ENCODE measurements at regions not wholly inside any gene's neighbourhood (a gene's known extent, or its start where the extent isn't known, plus 50 kb on each side); places are given as distances from the start of the nearest gene placed in this dataset.

DNA sequence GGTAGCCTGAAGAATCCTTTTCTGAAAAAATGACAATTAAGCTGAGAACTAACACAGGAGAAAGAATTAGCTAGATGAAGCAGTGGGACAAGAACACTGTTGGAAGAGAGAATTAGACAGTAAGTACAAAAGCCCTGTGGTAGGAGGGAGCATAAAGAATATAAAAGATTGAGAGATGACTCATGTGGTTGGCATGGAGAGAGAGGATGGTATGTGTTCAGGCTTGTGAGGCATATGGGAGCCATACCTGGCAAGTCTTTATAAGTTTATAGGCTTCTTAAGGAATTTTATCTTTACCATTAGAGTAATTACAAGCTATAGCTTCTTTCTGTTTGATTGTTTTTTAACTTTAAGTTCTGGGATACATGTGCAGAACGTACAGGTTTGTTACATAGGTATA lies 325.0 kb downstream of the ARL6IP6 start:
- TF ChIP-seq, protein P1, sequence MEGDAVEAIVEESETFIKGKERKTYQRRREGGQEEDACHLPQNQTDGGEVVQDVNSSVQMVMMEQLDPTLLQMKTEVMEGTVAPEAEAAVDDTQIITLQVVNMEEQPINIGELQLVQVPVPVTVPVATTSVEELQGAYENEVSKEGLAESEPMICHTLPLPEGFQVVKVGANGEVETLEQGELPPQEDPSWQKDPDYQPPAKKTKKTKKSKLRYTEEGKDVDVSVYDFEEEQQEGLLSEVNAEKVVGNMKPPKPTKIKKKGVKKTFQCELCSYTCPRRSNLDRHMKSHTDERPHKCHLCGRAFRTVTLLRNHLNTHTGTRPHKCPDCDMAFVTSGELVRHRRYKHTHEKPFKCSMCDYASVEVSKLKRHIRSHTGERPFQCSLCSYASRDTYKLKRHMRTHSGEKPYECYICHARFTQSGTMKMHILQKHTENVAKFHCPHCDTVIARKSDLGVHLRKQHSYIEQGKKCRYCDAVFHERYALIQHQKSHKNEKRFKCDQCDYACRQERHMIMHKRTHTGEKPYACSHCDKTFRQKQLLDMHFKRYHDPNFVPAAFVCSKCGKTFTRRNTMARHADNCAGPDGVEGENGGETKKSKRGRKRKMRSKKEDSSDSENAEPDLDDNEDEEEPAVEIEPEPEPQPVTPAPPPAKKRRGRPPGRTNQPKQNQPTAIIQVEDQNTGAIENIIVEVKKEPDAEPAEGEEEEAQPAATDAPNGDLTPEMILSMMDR (IDR thresholded peaks at IDR 0.05), result no peak
- H3K36me3 ChIP-seq (ENCODE audit: low read depth), result no peaks in the 10 kb centered on the region
- DNase-seq, result no peak

DNA sequence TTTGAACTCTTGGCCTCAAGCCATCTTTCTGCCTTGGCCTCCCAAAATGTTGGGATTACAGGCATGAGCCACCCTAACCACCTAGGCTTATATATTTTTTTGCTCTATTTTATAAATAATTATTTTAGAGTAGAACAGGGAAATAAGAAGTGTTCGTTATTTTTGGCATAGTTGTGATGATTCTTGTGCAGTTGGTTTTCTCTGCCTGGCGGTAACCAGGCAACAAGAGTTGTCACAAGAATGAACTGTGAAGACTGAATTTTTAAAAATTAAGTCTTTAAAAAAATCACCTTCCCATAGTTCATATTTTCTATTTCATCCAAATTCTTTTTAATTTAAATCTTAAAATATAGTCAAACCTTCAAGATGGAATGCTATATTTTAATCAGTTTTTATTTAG lies 310.2 kb downstream of the ARL6IP6 start:
- intact Hi-C loops (cut with DNase I, micrococcal nuclease), result no loop called here
- no peak for ATAC-seq
- DNase-seq, result no peak
- Histone ChIP-seq H3K36me3 (ENCODE audit: low read depth) (no peaks in the 10 kb centered on the region), H3K9me3 (no peaks in the 10 kb centered on the region), H3K4me3 (no peak overlapping the region), H3K4me1 (ENCODE audit: low read depth) (no peaks in the 10 kb centered on the region)
- TF ChIP-seq, protein P1 (IDR thresholded peaks at IDR 0.05), result no peak

More for the DNA sequence above, 325.0 kb downstream of the ARL6IP6 start:
- no peak for ATAC-seq
- Histone ChIP-seq H3K4me3 (no peak overlapping the region), H3K4me1 (ENCODE audit: low read depth) (no peaks in the 10 kb centered on the region), H3K9me3 (no peaks in the 10 kb centered on the region)
- intact Hi-C loops (cut with DNase I, micrococcal nuclease), result no loop called here

DNA sequence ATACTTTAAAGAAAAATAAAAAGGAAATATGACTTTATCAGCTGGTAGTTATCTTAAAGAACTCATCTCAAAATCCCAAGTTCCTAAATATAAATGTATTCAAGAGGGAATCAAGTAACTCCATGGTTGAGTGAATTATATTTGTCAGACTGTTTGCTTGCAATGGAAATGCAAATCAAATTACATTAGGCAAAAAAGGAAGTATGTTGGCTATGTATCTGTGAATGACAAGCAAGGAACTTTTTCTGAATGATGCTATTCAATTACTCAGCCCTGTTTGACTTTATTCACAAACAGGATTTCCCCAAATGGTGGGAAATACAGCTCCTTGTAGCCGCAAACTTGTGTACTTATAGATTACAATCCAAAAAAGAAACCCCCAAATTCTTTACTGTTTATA lies 309.1 kb downstream of the ARL6IP6 start:
- H3K36me3 ChIP-seq (ENCODE audit: low read depth), result no peaks in the 10 kb centered on the region
- no peak for ATAC-seq
- no peaks in the 10 kb centered on the region for H3K9me3 ChIP-seq
- DNase-seq, result no peak
- TF ChIP-seq, protein P1 (IDR thresholded peaks at IDR 0.05), result no peak
- no peaks in the 10 kb centered on the region for H3K4me1 ChIP-seq (ENCODE audit: low read depth)
- no peak overlapping the region for H3K4me3 ChIP-seq
- intact Hi-C loops (cut with DNase I, micrococcal nuclease), result no loop called here

DNA sequence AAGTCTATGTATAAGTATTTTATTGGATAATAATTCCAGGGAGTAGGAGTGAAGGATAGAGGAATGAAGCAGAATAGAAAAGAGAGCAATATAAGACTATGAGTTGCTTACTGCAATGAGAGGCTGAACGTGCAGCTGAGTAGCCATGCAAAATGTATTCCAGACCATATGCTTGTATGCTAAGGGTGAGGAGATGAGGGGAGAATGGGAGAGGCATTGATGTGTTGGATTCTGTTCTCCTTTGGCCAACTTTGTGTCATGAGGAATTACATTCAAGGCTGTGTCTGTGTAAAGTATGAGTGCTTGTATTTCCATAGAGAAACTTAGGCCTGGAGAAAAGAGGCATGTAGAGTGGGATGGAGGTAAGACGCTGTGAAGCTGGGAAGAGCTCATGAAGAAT lies 301.8 kb downstream of the ARL6IP6 start:
- ATAC-seq (no peak), DNase-seq (no peak)
- Histone ChIP-seq H3K4me3 (no peak overlapping the region), H3K36me3 (ENCODE audit: low read depth) (no peaks in the 10 kb centered on the region), H3K4me1 (ENCODE audit: low read depth) (no peaks in the 10 kb centered on the region), H3K9me3 (peaks cover 2% of the 10 kb centered on the region)
- TF ChIP-seq, protein P1 (IDR thresholded peaks at IDR 0.05), result no peak
- intact Hi-C loops (cut with DNase I, micrococcal nuclease), result no loop called here

DNA sequence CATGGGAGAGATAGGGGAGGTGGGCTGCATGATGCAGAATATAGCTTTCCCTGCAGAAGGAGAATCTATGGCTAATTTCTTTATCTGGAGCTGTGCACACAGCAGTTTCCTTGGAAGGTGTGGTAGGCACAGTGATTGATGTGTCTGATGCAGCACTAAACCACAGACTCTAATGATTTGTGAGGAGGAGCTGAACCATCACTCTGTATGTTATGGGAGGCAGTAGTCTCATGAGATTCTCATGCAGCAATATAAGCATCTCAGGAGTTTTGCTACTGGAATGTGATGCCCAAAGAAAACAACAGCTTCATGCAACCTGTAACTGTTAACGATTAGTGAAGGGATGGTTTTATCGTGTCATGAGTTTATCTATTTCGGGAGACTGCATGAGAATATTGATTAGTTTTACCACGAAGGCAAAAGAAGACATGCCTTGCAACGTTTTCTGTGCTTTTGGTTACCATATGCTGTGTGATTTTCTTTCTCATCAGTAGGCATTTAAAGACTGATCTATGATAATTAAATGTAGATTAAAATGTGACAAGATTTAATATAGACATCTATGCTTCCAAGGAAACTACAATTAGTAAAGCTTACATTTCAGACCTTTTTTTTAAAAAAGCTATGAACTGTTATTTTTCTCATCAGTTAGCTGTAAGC lies 286.8 kb downstream of the ARL6IP6 start:
- Histone ChIP-seq H3K4me3 (no peak overlapping the region), H3K36me3 (ENCODE audit: low read depth) (no peaks in the 10 kb centered on the region), H3K9me3 (no peaks in the 10 kb centered on the region), H3K4me1 (ENCODE audit: low read depth) (no peaks in the 10 kb centered on the region)
- DNase-seq, result no peak
- no peak for ATAC-seq
- TF ChIP-seq, protein P1 (IDR thresholded peaks at IDR 0.05), result no peak
- intact Hi-C loops (cut with DNase I, micrococcal nuclease), result no loop called here

DNA sequence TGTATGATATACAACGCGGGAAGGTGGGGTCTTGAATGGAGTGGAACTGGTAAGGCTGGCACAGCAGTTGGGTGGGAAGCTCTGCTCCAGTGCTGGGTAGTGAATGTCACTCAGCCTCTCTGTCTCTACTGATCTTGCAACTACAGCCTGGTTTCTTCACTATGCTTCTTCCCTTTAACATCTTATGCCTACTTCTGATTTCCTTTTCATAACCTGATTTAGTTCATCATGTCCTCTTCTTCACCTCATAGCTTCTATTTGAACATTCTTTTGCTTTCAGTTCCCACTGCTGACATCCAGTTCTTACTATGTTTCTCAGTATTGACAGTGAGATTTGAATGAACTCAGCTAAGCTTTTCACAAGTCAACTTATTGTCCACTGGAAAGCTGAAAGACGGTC lies 286.2 kb downstream of the ARL6IP6 start:
- no peak for DNase-seq
- ATAC-seq, result no peak

More for the DNA sequence above, 286.2 kb downstream of the ARL6IP6 start:
- TF ChIP-seq, protein P1 (IDR thresholded peaks at IDR 0.05), result no peak
- H3K9me3 ChIP-seq, result no peaks in the 10 kb centered on the region
- intact Hi-C loops (cut with DNase I, micrococcal nuclease), result no loop called here
- no peaks in the 10 kb centered on the region for H3K36me3 ChIP-seq (ENCODE audit: low read depth)
- no peaks in the 10 kb centered on the region for H3K4me1 ChIP-seq (ENCODE audit: low read depth)
- no peak overlapping the region for H3K4me3 ChIP-seq

Data from mucosa of descending colon (tissue), 3 donors.